PC-9 (cell line): ENCODE measurements at regions not wholly inside any gene's neighbourhood (a gene's known extent, or its start where the extent isn't known, plus 50 kb on each side); places are given as distances from the start of the nearest gene placed in this dataset.

Experiments
- CTCF ChIP-seq: fragments of 200-600 bp; sonication (generic); conservative IDR thresholded peaks from 2 replicates; pipeline ENCODE4 v1.6.1; 2017; ENCODE audit warnings: mixed run types, antibody characterized with exemption, mild to moderate bottlenecking, moderate library complexity
- EZH2 ChIP-seq: fragments of 200-600 bp; sonication (generic); IDR thresholded peaks from 2 replicates; pipeline ENCODE4 v1.8.0; 2017; ENCODE audit warnings: antibody characterized with exemption, low read depth

DNA sequence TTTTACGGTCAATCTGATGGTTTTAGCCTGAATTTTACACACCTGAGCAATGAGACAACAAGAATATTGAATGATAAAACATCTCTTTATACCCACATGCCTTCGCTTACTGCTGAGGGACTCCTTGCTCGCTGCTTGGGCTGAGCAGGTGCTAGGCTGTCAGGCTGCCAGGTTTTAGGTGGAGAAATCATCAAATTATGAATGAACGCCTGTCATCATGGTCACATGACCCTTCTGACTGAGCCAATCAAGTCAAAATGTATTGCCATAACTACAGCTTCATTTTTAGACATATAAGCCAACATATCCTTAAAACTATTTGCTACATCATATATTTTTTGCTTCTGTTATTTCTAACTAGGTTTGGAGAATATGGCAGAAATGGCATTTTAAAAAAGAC lies 274.0 kb downstream of the LNPK start:
- no peak for TF ChIP-seq CTCF
- TF ChIP-seq EZH2 = no peak
